ENCODE measurements at regions not wholly inside any gene's neighbourhood (a gene's known extent, or its start where the extent isn't known, plus 50 kb on each side); places are given as distances from the start of the nearest gene placed in this dataset.

DNA sequence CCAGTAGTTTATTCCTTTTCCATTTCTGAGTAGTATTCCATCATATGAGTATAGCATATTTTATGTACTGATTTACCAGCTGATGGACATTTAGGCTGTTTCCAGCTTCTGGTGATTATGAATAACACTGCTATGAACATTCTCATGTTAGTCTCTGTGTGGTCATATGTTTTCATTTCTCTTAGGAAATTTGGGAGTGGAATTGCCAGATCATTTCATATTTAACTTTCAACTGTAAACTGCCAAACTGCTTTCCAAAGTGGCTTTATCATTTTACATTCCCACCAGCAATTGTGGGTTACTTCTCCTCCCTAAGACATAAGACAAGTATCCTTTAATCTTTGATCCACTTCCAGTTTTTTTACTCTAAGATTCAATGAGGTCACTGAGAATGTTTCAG is 85.7 kb upstream of the RALGPS2 start (continued):
- TF ChIP-seq, protein P1, sequence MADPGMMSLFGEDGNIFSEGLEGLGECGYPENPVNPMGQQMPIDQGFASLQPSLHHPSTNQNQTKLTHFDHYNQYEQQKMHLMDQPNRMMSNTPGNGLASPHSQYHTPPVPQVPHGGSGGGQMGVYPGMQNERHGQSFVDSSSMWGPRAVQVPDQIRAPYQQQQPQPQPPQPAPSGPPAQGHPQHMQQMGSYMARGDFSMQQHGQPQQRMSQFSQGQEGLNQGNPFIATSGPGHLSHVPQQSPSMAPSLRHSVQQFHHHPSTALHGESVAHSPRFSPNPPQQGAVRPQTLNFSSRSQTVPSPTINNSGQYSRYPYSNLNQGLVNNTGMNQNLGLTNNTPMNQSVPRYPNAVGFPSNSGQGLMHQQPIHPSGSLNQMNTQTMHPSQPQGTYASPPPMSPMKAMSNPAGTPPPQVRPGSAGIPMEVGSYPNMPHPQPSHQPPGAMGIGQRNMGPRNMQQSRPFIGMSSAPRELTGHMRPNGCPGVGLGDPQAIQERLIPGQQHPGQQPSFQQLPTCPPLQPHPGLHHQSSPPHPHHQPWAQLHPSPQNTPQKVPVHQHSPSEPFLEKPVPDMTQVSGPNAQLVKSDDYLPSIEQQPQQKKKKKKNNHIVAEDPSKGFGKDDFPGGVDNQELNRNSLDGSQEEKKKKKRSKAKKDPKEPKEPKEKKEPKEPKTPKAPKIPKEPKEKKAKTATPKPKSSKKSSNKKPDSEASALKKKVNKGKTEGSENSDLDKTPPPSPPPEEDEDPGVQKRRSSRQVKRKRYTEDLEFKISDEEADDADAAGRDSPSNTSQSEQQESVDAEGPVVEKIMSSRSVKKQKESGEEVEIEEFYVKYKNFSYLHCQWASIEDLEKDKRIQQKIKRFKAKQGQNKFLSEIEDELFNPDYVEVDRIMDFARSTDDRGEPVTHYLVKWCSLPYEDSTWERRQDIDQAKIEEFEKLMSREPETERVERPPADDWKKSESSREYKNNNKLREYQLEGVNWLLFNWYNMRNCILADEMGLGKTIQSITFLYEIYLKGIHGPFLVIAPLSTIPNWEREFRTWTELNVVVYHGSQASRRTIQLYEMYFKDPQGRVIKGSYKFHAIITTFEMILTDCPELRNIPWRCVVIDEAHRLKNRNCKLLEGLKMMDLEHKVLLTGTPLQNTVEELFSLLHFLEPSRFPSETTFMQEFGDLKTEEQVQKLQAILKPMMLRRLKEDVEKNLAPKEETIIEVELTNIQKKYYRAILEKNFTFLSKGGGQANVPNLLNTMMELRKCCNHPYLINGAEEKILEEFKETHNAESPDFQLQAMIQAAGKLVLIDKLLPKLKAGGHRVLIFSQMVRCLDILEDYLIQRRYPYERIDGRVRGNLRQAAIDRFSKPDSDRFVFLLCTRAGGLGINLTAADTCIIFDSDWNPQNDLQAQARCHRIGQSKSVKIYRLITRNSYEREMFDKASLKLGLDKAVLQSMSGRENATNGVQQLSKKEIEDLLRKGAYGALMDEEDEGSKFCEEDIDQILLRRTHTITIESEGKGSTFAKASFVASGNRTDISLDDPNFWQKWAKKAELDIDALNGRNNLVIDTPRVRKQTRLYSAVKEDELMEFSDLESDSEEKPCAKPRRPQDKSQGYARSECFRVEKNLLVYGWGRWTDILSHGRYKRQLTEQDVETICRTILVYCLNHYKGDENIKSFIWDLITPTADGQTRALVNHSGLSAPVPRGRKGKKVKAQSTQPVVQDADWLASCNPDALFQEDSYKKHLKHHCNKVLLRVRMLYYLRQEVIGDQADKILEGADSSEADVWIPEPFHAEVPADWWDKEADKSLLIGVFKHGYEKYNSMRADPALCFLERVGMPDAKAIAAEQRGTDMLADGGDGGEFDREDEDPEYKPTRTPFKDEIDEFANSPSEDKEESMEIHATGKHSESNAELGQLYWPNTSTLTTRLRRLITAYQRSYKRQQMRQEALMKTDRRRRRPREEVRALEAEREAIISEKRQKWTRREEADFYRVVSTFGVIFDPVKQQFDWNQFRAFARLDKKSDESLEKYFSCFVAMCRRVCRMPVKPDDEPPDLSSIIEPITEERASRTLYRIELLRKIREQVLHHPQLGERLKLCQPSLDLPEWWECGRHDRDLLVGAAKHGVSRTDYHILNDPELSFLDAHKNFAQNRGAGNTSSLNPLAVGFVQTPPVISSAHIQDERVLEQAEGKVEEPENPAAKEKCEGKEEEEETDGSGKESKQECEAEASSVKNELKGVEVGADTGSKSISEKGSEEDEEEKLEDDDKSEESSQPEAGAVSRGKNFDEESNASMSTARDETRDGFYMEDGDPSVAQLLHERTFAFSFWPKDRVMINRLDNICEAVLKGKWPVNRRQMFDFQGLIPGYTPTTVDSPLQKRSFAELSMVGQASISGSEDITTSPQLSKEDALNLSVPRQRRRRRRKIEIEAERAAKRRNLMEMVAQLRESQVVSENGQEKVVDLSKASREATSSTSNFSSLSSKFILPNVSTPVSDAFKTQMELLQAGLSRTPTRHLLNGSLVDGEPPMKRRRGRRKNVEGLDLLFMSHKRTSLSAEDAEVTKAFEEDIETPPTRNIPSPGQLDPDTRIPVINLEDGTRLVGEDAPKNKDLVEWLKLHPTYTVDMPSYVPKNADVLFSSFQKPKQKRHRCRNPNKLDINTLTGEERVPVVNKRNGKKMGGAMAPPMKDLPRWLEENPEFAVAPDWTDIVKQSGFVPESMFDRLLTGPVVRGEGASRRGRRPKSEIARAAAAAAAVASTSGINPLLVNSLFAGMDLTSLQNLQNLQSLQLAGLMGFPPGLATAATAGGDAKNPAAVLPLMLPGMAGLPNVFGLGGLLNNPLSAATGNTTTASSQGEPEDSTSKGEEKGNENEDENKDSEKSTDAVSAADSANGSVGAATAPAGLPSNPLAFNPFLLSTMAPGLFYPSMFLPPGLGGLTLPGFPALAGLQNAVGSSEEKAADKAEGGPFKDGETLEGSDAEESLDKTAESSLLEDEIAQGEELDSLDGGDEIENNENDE (IDR thresholded peaks at IDR 0.05; ENCODE audit: insufficient replicate concordance, low read length) = no peak
- TF ChIP-seq RAD21 (IDR thresholded peaks at IDR 0.05 in 1 of 2, conservative IDR thresholded peaks at IDR 0.05 in 1 of 2; ENCODE audit: low read depth in 2 of 2, low read length in 2 of 2) (no peak), CREB1 (IDR thresholded peaks at IDR 0.05) (no peak), SIN3A (conservative IDR thresholded peaks at IDR 0.05 in 1 of 2, IDR thresholded peaks at IDR 0.05 in 1 of 2; ENCODE audit: low read depth in 1 of 2, low read length in 2 of 2) (no peak), TAF7 (optimal IDR thresholded peaks at IDR 0.05; ENCODE audit: borderline replicate concordance, low read depth, low read length) (no peak), HDAC2 (IDR thresholded peaks at IDR 0.05; ENCODE audit: borderline replicate concordance in 1 of 2, low read depth in 2 of 2, low read length in 2 of 2) (no peak), POU5F1 (IDR thresholded peaks at IDR 0.05; ENCODE audit: low read depth, low read length) (no peak), ASH2L (IDR thresholded peaks at IDR 0.05; ENCODE audit: low read length) (no peak), CHD1 (IDR thresholded peaks at IDR 0.05; ENCODE audit: low read depth, low read length) (no peak), POLR2AphosphoS5 (IDR thresholded peaks at IDR 0.05; ENCODE audit: low read depth, low read length) (no peak), CHD2 (IDR thresholded peaks at IDR 0.05; ENCODE audit: low read length) (no peak), BCL11A (IDR thresholded peaks at IDR 0.05; ENCODE audit: low read depth in 2 of 2, low read length in 2 of 2) (no peak)
